Spleen (tissue), 11 donors: ENCODE measurements at regions not wholly inside any gene's neighbourhood (a gene's known extent, or its start where the extent isn't known, plus 50 kb on each side); places are given as distances from the start of the nearest gene placed in this dataset.

Experiments
- DNase-seq: peaks from one replicate; pipeline ENCODE4 v3.0.0-alpha.2; 2020
- H3K27ac ChIP-seq, 8 donors: fragments of 200-600 bp; sonication (generic) in 7 of 8; 1 replicate in 4 of 8; 2 replicates in 4 of 8; pipeline versions ENCODE4 v1.5.0 to v1.8.0; 2016 to 2021; ENCODE audit warnings: inconsistent platforms in 4 of 8, mild to moderate bottlenecking in 4 of 8, moderate library complexity in 1 of 8
- H3K27me3 ChIP-seq, 7 donors: fragments of 200-600 bp; sonication (generic) in 6 of 7; replicated peaks in 1 of 7; 1 replicate in 4 of 7; 2 replicates in 3 of 7; pipeline versions ENCODE4 v1.5.0 to v1.8.0; 2016 to 2021; ENCODE audit warnings: inconsistent platforms in 3 of 7, mild to moderate bottlenecking in 1 of 7
- H3K36me3 ChIP-seq, 6 donors: fragments of 200-600 bp; sonication (generic) in 5 of 6; 1 replicate in 4 of 6; 2 replicates in 2 of 6; pipeline versions ENCODE4 v1.5.0 to v1.8.0; 2016 to 2021; ENCODE audit warnings: inconsistent platforms in 2 of 6
- H3K4me1 ChIP-seq, 6 donors: fragments of 200-600 bp; sonication (generic) in 5 of 6; 1 replicate in 3 of 6; 2 replicates in 3 of 6; pipeline versions ENCODE4 v1.5.0 to v1.8.0; 2016 to 2021; ENCODE audit warnings: inconsistent platforms in 3 of 6
- H3K4me3 ChIP-seq, 8 donors: fragments of 200-600 bp; sonication (generic) in 7 of 8; 1 replicate in 4 of 8; 2 replicates in 4 of 8; pipeline versions ENCODE4 v1.5.0 to v1.8.0; 2016 to 2021; ENCODE audit warnings: inconsistent platforms in 4 of 8, mild to moderate bottlenecking in 4 of 8, moderate library complexity in 2 of 8
- H3K9me3 ChIP-seq, 8 donors: fragments of 200-600 bp; sonication (generic) in 7 of 8; 1 replicate in 4 of 8; 2 replicates in 4 of 8; pipeline versions ENCODE4 v1.5.0 to v1.8.0; 2016 to 2021; ENCODE audit warnings: inconsistent platforms in 4 of 8
- POLR2A ChIP-seq, 3 donors: fragments of 450-650 bp; IDR thresholded peaks; one replicate each; pipeline ENCODE4 v1.5.1; 2017; ENCODE audit warnings: antibody characterized with exemption in 3 of 3, mild to moderate bottlenecking in 1 of 3
- POLR2AphosphoS5 ChIP-seq, 3 donors: sonication (generic); formaldehyde crosslinking; IDR thresholded peaks; one replicate each; pipeline ENCODE4 v1.5.1; 2017; ENCODE audit warnings: antibody characterized with exemption in 3 of 3
- WGBS, 5 donors: extraction: QIAGEN DNeasy Blood & Tissue Kit in 3 of 5; methylation state at CpG; one replicate each; pipeline versions ENCODE4 v1.1.5 to v1.1.7; 2013 to 2018; 5-methylcytosine and 5-hydroxymethylcytosine counted together
- intact Hi-C: fragments of 100-400 bp; cut with DNase I; formaldehyde crosslinking; loops from one replicate; pipeline ENCODE4 v1.15.0; 2023; ENCODE audit warnings: low total_unique reads
- TF ChIP-seq, protein P1 (sequence below), 11 experiments: fragments of 200-600 bp in 7 of 11; fragments of 450-650 bp in 4 of 11; sonication (generic) in 4 of 11; IDR thresholded peaks in 8 of 11; conservative IDR thresholded peaks in 3 of 11; 1 replicate in 7 of 11; 2 replicates in 4 of 11; pipeline versions ENCODE4 v1.4.0 to v1.8.0; 2016 to 2021; ENCODE audit warnings: antibody characterized with exemption in 11 of 11, inconsistent platforms in 4 of 11, mild to moderate bottlenecking in 1 of 11
- donor health status: healthy with polysubstance abuse.
- donor health status: DM: no; HTN: no; CAD: no; lungs with moderate emphysema.
- donor health status: DM: no; HTN: no; CAD: no.
- donor health status: Bipolar disorder and iron deficiency.
- donor health status: healthy.
- donor health status: DM: no; HTN: no; CAD: no.
- donor health status: DM: yes; HTN: yes; CAD: no.

DNA sequence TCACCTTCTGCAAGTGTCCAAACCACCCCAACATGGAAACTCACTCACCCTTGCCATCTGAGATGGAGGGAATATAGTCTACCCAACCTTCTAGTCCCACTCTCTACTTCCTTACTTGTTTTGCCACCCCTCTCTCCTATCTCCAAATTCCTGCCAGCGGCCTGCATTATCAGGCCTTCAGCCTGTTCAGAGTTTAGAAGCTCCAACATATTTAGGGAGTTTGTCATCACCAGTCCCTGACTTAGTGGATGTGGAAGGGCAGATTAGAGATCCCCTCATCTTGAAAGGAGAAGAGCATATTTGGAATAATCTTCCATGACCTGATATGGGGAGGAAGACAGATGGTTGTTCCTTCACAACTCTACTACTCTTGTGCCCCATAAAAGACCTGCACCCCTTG, 281.4 kb upstream of the MAP3K7 start:
- Histone ChIP-seq H3K4me3 (no peak overlapping the region), H3K4me1 (no peaks in the 10 kb centered on the region), H3K27me3 (no peaks in the 10 kb centered on the region), H3K9me3 (no peaks in the 10 kb centered on the region), H3K36me3 (no peaks in the 10 kb centered on the region), H3K27ac (no peak overlapping the region)
- no peak for TF ChIP-seq POLR2A (IDR thresholded peaks at IDR 0.05)
- no peak for TF ChIP-seq POLR2AphosphoS5 (IDR thresholded peaks at IDR 0.05)
- TF ChIP-seq, protein P1, sequence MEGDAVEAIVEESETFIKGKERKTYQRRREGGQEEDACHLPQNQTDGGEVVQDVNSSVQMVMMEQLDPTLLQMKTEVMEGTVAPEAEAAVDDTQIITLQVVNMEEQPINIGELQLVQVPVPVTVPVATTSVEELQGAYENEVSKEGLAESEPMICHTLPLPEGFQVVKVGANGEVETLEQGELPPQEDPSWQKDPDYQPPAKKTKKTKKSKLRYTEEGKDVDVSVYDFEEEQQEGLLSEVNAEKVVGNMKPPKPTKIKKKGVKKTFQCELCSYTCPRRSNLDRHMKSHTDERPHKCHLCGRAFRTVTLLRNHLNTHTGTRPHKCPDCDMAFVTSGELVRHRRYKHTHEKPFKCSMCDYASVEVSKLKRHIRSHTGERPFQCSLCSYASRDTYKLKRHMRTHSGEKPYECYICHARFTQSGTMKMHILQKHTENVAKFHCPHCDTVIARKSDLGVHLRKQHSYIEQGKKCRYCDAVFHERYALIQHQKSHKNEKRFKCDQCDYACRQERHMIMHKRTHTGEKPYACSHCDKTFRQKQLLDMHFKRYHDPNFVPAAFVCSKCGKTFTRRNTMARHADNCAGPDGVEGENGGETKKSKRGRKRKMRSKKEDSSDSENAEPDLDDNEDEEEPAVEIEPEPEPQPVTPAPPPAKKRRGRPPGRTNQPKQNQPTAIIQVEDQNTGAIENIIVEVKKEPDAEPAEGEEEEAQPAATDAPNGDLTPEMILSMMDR (IDR thresholded peaks at IDR 0.05 in 8 of 11, conservative IDR thresholded peaks at IDR 0.05 in 3 of 11): no peak
- intact Hi-C loops: no loop called here
- DNase-seq: no peak
- WGBS, 5 donors: 88 to 100% (median 94%) methylated on average over 1 of the region's 1 CpG

DNA sequence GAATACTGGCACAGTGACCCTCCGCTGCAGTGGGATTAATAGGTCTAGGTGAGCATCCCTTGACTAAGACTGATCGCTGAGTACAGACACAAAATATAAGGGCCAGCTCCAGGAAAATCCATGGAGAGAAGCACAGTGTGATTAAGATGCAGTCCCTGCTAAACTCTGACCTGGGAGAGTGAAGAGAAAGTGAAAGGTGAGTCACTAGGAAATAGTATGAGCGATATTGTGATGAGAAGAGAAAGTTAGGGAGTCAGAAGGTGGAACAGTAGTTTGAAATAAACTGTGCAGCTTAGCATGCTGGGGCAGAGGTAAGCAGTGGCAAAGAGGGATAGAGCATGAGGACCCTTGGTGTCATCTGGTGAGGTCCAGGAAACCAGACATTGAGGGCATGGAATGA, 278.6 kb upstream of the MAP3K7 start:
- TF ChIP-seq, protein P1 (IDR thresholded peaks at IDR 0.05 in 8 of 11, conservative IDR thresholded peaks at IDR 0.05 in 3 of 11): no peak
- TF ChIP-seq POLR2A (IDR thresholded peaks at IDR 0.05): no peak
- TF ChIP-seq POLR2AphosphoS5 (IDR thresholded peaks at IDR 0.05): no peak
- H3K27me3 ChIP-seq: no peaks in the 10 kb centered on the region
- intact Hi-C loops: no loop called here
- no peak overlapping the region for H3K27ac ChIP-seq
- no peak overlapping the region for H3K4me3 ChIP-seq
- no peak for DNase-seq
- WGBS, 5 donors: 81 to 94% (median 85%) methylated on average over 3 of the region's 3 CpGs
- H3K9me3 ChIP-seq: no peaks in the 10 kb centered on the region
- H3K36me3 ChIP-seq: no peaks in the 10 kb centered on the region
- peaks cover 0 to 13% (median 4%) of the 10 kb centered on the region in 6 donors for H3K4me1 ChIP-seq

- WGBS, 5 donors: 89 to 95% (median 90%) methylated on average over 1 of the region's 1 CpG
Observed at GRCh38 chr6:90863043-90863442, 276.2 kb upstream of the MAP3K7 start.

GRCh38 chr6:90860822-90861601, 274.1 kb upstream of the MAP3K7 start:
- Histone ChIP-seq H3K9me3 (no peaks in the 10 kb centered on the region), H3K36me3 (no peaks in the 10 kb centered on the region), H3K4me1 (peaks cover 0 to 13% (median 4%) of the 10 kb centered on the region in 6 donors), H3K27ac (peak overlapping the region in 2 of 8 donors; percentile 34 to 60), H3K27me3 (no peaks in the 10 kb centered on the region), H3K4me3 (no peak overlapping the region)
- TF ChIP-seq POLR2AphosphoS5 (IDR thresholded peaks at IDR 0.05) (no peak), POLR2A (IDR thresholded peaks at IDR 0.05) (no peak)
- TF ChIP-seq, protein P1 (IDR thresholded peaks at IDR 0.05 in 8 of 11, conservative IDR thresholded peaks at IDR 0.05 in 3 of 11): no peak
- DNase-seq: no peak
- WGBS, 5 donors: 88 to 93% (median 89%) methylated on average over 5 of the region's 5 CpGs
- intact Hi-C loops: no loop called here

More at GRCh38 chr6:90863043-90863442, 276.2 kb upstream of the MAP3K7 start:
- Histone ChIP-seq H3K27ac (no peak overlapping the region), H3K36me3 (no peaks in the 10 kb centered on the region), H3K4me3 (no peak overlapping the region), H3K27me3 (no peaks in the 10 kb centered on the region), H3K4me1 (peaks cover 0 to 13% (median 4%) of the 10 kb centered on the region in 6 donors), H3K9me3 (no peaks in the 10 kb centered on the region)
- intact Hi-C loops: no loop called here
- DNase-seq: no peak
- TF ChIP-seq POLR2A (IDR thresholded peaks at IDR 0.05) (no peak), POLR2AphosphoS5 (IDR thresholded peaks at IDR 0.05) (no peak)
- TF ChIP-seq, protein P1 (IDR thresholded peaks at IDR 0.05 in 8 of 11, conservative IDR thresholded peaks at IDR 0.05 in 3 of 11): no peak
